Stimulated activated CD4-positive, alpha-beta T cell treated with anti-CD3 and anti-CD28 coated beads, Interleukin-15, amount 100 ng/mL, for 24 hours (primary cell): ENCODE measurements at regions not wholly inside any gene's neighbourhood (a gene's known extent, or its start where the extent isn't known, plus 50 kb on each side); places are given as distances from the start of the nearest gene placed in this dataset.
"Not testable (repeated sequence)": the region's sequence is repeated elsewhere in the genome, so short reads cannot be mapped to it uniquely, and the experiment has no call there.

Experiments used
- DNase-seq: peaks from one replicate; pipeline ENCODE4 v3.0.0-alpha.2; 2020

GRCh38 chr13:88739195-88739594 is 1068.0 kb downstream of the SLITRK5 start:
- DNase-seq: no peak

DNA sequence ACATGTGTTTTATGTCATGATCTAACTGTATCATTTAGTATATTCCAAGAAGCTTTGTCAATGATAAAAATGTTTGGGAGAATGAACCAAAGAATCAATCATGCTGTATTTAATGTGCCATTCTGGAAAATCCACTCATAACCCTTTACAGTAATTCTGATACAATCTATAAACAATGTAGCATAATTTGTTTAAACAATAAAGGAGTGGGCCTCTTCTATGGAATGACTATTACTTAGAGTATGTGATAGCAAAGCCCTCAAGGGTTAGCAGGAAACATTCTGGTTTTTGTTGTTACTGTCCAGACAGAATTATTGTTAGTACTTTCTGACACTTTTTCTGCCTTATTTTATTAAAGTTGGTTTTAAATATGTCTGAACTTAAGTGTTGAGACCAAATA is 1073.1 kb downstream of the SLITRK5 start:
- no peak for DNase-seq

DNA sequence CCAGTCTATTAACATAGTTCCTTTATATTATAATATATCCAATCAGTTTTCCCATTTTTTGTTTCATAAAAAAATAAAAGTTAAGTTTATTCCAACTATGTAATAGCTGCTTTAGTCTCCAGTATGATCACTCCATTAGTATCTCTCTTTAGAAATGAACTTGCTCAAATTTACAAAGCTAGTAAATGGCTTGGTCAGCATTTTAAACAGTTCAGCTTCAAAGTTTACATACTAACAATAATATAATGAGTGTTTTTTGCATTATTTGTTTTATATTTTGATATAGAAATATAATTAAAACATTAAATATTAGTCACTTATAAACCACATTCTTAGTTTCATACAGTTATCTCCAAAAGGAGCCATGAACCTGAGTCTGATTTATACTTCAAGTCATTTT is 1073.8 kb downstream of the SLITRK5 start:
- no peak for DNase-seq

DNA sequence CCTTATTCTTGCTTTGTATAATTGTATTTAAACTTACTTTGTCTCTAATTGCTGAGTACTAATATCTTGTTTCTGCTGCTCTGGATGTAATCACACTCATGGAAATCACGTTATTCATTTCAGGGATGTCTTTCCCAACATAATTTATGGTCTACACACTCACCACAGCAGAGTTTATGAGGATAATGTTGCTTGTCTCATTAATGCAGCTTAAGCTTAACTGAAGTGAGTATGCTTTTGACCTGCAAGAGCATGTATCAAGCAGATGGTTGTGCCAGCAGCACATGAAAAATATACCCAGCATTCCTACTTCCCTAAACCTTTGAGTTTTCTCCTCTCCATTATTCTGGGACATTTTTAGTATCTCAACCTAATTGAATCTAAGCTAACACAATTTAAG is 1080.9 kb downstream of the SLITRK5 start:
- DNase-seq: no peak

DNA sequence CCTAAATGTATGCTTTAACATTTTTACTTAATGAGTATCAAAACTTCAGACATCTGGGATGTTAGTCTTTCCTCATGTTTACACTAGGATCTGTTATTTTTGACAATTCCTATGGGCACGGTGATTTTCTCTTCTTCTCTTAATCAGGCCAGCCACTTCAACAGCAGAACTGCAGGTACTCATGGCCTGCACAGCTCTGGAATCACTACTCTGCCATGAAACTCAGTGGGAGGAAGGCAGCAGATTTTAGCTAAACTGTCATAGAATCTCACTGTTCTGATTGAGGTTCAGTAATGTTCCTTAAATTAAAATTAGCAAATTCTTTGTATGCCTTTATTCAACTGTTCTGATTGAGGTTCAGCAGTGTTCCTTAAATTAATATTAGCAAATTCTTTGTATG is 1083.0 kb downstream of the SLITRK5 start:
- no peak for DNase-seq

DNA sequence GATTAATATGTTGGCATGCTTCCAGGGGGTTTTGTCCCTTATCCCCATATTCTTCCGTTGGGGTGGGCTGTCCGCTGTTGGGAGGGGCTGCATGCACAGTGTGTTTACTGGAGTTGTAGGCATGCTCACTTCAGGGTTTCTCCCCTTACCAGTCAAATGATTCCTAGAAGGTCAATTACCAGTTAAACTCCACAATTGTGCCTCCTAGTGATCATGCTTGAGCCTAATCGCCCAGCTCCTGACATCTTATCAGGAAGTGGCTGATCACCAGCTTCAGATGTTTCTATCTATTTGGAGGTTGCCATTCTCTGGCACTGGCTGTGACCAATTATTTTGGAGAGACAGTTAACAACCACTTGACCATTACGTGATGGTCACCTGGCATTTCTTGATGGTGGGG is 1090.0 kb downstream of the SLITRK5 start:
- DNase-seq: no peak

DNA sequence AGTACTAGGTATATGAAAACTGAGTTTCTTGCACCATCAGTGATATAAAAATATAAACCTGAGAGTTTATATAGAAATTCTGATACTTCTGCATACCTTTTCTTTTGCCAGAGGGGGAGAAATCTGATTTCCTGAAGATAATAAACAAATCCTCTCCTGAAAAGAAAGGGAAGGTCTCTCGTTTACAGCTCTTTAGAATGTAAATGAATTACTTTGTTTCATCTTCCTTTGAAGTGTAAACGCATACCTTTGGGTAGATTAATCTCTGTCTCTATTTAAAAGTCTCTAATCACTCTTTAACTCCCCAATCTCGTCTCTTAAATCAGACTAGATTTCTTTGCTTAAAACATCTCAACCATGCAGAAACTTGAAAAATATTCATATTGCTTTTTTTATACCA is 1092.9 kb downstream of the SLITRK5 start:
- DNase-seq: no peak

DNA sequence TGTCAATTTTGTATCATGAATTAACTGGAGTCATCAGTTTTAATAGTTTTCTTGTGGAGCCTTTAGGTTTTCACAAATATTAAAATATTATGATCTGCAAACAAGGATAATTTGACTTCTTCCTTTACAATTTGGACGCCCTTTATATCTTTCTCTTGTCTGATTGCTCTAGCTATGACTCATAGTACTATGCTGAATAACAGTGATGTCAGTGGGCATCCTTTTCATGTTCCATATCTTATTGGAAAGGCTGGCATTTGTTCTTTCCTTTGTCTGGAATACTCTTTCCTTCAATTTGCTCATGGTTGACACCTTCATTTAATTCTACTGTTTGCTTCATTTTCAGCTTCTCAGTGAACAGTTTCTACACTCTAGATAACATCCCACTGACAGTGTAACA is 1129.3 kb downstream of the SLITRK5 start:
- DNase-seq: no peak

GRCh38 chr13:88801361-88801760 is 1130.2 kb downstream of the SLITRK5 start:
- DNase-seq: no peak

- no peak for DNase-seq
These were observed 1131.7 kb downstream of the SLITRK5 start for GRCh38 chr13:88802886-88803285.

DNA sequence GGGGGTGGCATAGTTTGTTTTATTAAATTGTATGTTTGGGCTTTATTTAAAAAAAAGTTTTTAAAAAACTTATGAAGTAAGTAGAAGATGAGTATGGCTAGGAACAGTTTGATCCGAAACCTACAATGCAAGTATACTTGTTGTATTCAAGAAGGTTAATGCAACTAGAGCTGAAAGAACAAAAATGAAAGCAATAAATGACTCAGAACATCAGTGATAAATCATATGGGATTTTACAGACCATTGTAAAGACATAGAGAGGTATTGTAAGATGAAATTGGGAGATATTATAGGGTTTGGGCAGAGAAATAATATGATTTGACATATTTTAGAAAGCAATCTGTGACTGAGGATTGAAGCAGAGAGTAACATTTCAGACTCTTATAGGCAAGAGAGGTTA is 1135.3 kb downstream of the SLITRK5 start:
- DNase-seq: no peak

- no peak for DNase-seq
These were observed 1146.4 kb downstream of the SLITRK5 start for GRCh38 chr13:88817560-88817959.

GRCh38 chr13:88823114-88823513 is 1151.9 kb downstream of the SLITRK5 start:
- DNase-seq: no peak

DNA sequence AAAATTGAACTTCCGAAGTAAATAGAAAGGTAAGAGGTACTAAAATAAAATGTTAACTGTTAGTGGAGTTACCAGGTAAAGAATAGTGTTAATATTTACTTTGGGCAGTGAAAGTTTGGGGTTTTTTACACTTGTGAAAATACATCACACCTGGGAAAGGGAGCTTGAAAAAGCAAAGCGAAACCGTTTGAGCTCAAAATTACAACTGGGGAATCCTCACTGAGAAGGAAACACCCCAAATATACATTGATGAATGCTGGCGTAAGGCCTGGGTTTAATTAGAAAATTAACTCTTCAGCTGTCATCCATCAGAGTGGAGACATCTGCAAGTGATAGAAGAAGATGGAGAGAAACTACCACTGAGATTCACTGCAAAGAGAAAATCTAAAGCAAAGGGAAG is 1153.0 kb downstream of the SLITRK5 start:
- no peak for DNase-seq

GRCh38 chr13:88840085-88840484 is 1168.9 kb downstream of the SLITRK5 start:
- DNase-seq: no peak

GRCh38 chr13:88852293-88852692 is 1181.1 kb downstream of the SLITRK5 start:
- DNase-seq: not testable (repeated sequence)

- no peak for DNase-seq
These were observed 1186.1 kb downstream of the SLITRK5 start for GRCh38 chr13:88857256-88857655.

DNA sequence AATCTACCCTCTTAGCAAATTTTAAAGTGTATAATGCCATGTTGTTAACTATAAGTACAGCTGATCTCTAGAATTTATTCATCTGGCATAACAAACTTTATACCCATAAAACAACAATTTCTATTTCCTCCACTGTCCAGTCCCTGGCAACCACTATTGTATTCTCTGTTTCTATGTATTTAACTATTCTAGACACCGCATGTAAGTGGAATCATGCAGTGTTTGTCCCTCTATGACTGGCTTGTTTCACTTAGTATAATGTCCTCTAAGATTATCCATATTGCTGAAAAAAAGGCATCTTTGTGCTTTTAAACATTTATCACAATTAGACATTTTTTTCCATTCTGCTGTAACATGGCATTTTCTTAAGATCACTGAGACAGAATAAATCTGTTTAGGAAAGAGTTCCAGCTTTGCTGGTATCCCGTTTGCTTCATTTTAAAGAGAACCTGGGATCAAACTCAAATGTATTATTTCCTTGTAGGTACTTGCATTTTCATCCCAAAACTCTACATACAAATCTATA is 1191.0 kb downstream of the SLITRK5 start:
- no peak for DNase-seq

DNA sequence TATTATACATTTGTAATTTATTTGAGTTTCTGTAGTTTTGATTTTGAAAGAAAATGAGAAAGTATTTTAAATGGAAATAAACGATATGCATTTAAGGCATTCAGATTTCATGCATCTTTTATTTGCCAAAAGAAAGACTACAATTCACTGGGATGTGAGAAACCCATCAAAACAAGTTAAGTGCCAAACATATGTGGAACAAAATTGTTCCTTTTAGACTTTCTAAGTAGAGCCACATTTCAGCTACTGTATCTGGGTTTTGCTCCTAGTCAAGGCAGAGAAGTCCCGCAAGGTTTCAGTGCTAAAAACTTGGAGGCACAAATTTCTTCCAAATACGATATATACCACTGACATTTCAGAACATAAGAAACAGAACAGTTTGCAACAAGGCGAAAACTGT is 1191.9 kb downstream of the SLITRK5 start:
- DNase-seq: no peak

GRCh38 chr13:88866195-88866594 is 1195.0 kb downstream of the SLITRK5 start:
- no peak for DNase-seq

DNA sequence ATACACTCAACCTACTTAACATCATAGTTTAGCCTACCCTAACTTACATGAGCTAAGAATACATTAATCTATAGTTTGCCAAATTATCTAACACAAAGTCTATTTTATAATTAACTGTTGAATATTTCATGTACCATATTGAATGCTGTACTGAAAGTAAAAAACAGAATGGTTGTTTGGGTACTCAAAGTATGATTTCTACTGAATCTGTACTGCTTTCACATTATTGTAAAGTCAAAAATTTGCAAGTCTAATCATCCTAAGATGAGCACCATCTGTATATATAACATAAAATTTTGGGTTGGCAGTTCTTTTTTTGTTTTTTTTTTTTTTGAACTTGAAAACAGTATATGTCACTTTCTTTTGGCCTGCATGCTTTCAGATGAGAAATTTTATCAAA is 1212.6 kb downstream of the SLITRK5 start:
- no peak for DNase-seq

DNA sequence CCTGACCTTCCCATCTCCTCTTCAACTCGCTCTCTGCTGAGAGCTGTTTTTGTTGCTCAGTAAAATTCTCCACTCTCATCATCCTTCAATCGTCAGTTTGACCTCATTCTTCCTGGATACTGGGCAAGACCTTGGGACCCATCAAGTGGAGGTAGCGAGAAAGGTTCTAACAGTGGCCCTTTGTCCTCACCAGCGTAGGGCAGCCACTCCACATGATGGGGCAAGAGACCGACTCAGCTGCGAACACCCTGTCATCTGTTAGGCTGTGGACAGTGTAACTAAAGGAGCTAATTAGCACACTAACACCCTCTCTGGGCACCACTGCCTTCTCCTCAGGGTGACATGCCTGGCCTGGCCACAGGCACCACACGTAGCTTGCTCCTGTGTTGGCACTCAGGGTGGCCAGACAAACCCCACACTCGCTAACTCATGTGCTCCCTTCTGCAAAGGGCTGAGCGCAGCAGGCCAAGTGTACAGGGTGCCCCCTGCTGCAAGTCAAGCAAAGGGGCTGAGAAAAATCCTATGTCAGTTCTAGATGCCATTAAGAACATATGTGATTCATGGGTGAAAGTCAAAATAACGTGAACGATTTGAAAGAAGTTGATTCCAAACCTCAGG is 1216.0 kb downstream of the SLITRK5 start:
- DNase-seq: no peak

- DNase-seq: no peak
These were observed 1224.2 kb downstream of the SLITRK5 start for GRCh38 chr13:88895261-88895941.

GRCh38 chr13:88896466-88896865 is 1225.3 kb downstream of the SLITRK5 start:
- no peak for DNase-seq

DNA sequence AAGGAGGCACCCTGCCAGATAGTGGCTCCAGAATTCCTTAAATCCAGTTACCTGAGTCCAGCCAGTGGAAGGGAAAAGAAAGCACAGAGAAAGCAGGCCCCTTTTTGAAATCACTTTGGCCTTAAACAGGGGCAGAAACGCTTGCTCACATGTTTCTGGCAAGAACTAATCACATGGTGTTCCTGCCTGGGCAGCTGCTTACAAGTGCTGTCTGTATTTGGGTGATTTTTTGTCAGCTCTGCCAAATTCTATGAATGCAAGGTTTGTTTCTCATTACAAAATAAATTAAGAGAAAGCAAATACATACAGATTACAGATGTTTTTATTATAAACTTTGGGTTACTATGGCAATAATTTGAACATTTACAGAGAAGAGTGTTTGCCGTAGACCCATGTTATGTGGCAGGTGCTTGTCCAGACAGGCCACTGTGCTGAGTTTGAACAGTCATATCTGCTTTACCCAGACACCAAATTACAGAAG is 1237.8 kb downstream of the SLITRK5 start:
- DNase-seq: no peak
